Endodermal cell (in vitro differentiated cells): ENCODE measurements at regions not wholly inside any gene's neighbourhood (a gene's known extent, or its start where the extent isn't known, plus 50 kb on each side); places are given as distances from the start of the nearest gene placed in this dataset.

Experiments
- DNase-seq: peaks from one replicate; pipeline ENCODE4 v3.0.0-alpha.2; 2017
- H3K27ac ChIP-seq: 2 replicates; pipeline ENCODE4 v1.5.1; 2013; ENCODE audit warnings: mild to moderate bottlenecking, low read depth, low read length, moderate library complexity
- H3K27me3 ChIP-seq: 2 replicates; pipeline ENCODE4 v1.6.1; 2013; ENCODE audit warnings: mild to moderate bottlenecking, low read length, moderate library complexity; ENCODE audit not compliant: insufficient read depth, control insufficient read depth, poor library complexity, severe bottlenecking
- H3K36me3 ChIP-seq: 2 replicates; pipeline ENCODE4 v1.7.0; 2013; ENCODE audit warnings: mild to moderate bottlenecking, low read length, moderate library complexity; ENCODE audit not compliant: control insufficient read depth, insufficient read depth
- H3K4me1 ChIP-seq: one replicate; pipeline ENCODE4 v1.7.0; 2013; ENCODE audit warnings: low read length; ENCODE audit not compliant: control insufficient read depth, insufficient read depth
- H3K4me3 ChIP-seq: 2 replicates; pipeline ENCODE4 v1.5.1; 2013; ENCODE audit warnings: mild to moderate bottlenecking, low read length, moderate library complexity
- H3K9ac ChIP-seq: 2 replicates; pipeline ENCODE4 v1.6.1; 2013; ENCODE audit warnings: mild to moderate bottlenecking, low read length, moderate library complexity; ENCODE audit not compliant: poor library complexity, severe bottlenecking; ENCODE audit errors: extremely low read depth
- H3K9me3 ChIP-seq: 2 replicates; pipeline ENCODE4 v1.6.1; 2013; ENCODE audit warnings: mild to moderate bottlenecking, low read length, moderate library complexity; ENCODE audit not compliant: control insufficient read depth
- H3K27ac Mint-ChIP-seq: 2 replicates; pipeline ENCODE4 v1.8.0; 2020; ENCODE audit warnings: mixed read lengths
- H3K27me3 Mint-ChIP-seq: 2 replicates; pipeline ENCODE4 v1.8.0; 2021; ENCODE audit warnings: mild to moderate bottlenecking, mixed read lengths; ENCODE audit not compliant: insufficient read depth
- H3K36me3 Mint-ChIP-seq: 2 replicates; pipeline ENCODE4 v1.8.0; 2020; ENCODE audit warnings: low read depth, mixed read lengths
- H3K4me1 Mint-ChIP-seq: 2 replicates; pipeline ENCODE4 v1.8.0; 2020; ENCODE audit warnings: mixed read lengths
- H3K4me3 Mint-ChIP-seq: 2 replicates; pipeline ENCODE4 v1.8.0; 2020; ENCODE audit warnings: mild to moderate bottlenecking, moderate library complexity, mixed read lengths
- H3K9me3 Mint-ChIP-seq: 2 replicates; pipeline ENCODE4 v1.8.0; 2020; ENCODE audit warnings: mild to moderate bottlenecking, mixed read lengths
- CTCF ChIP-seq: fragments of 200-600 bp; sonication (generic); conservative IDR thresholded peaks from 2 replicates; pipeline ENCODE4 v1.5.0; 2021; ENCODE audit warnings: antibody characterized with exemption, mild to moderate bottlenecking
- WGBS, 2 experiments: methylation state at CpG; one replicate each; pipeline versions ENCODE4 v1.1.5 to v1.1.7; 2013; ENCODE audit warnings: missing lambda C conversion rate in 2 of 2, mixed read lengths in 1 of 2; ENCODE audit not compliant: insufficient coverage in 1 of 2, insufficient read length in 1 of 2; 5-methylcytosine and 5-hydroxymethylcytosine counted together

DNA sequence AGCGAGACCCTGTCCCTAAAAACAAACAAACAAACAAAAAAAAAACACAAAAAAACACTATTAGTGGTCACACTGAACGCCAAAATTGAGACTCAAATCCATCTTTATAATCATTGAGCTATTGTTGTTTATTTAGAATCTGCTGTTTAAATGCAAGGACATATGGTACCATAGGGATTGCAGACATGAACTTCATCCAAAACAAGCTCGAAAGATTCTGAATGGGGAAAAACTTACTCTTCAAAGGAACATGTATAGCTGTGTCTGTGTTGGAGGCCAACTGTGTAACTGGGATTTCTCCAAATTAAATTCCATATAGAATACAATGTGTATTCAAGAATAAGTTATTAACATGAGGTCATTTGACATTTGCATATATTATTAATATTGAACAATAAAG is 74.7 kb upstream of the GPR158 start:
- Mint-ChIP-seq H3K9me3 (peaks cover 2% of the 10 kb centered on the region), H3K27ac (no peak overlapping the region), H3K36me3 (no peaks in the 10 kb centered on the region), H3K4me1 (peaks cover 7% of the 10 kb centered on the region), H3K27me3 (peaks cover 2% of the 10 kb centered on the region), H3K4me3 (no peak overlapping the region)
- Histone ChIP-seq H3K36me3 (no peaks in the 10 kb centered on the region), H3K27me3 (no peaks in the 10 kb centered on the region), H3K9ac (no peak overlapping the region), H3K27ac (no peak overlapping the region), H3K9me3 (peaks cover 2% of the 10 kb centered on the region), H3K4me3 (no peak overlapping the region), H3K4me1 (no peaks in the 10 kb centered on the region)
- DNase-seq = no peak
- WGBS, 2 experiments = 92 to 100% methylated on average over 1 to 2 of the region's 3 CpGs
- no peak for TF ChIP-seq CTCF

DNA sequence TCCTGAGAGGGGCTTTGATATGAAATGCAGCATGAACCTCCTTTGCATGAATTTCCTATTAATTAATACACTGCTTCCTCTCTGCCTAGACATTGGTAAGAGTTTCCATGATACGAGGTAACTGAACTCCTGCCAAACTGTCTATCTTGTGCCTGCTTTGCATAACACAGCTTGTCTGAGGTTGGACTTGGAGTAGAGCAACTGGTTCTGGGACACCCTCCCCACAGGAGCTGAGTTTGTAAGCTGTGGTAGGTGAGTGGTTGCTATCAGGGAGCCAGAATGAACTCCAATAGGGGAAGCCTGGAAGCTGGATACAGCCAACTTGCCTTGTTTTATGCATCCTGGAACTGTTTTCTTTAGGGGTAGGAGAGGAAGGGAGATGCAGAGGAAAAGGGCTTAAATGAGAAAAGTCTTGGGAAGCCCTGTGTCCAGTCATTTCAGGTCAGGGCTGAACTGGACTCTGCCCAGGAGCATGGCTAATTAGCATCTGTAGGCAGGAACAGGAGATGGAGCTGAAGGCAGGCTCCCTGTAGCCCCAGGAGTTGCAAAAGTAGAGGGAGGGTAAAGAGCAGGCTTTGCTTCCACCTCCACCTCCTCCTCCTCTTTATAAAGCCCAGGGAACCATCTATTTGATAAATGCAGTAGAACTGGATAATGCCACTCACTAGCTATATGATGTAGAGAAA is 73.2 kb upstream of the GPR158 start:
- WGBS, 2 experiments = 83% methylated on average over 1 of the region's 1 CpG; no CpG with 5 or more reads in 1 of the 2 experiments
- H3K4me1 ChIP-seq = no peaks in the 10 kb centered on the region

DNA sequence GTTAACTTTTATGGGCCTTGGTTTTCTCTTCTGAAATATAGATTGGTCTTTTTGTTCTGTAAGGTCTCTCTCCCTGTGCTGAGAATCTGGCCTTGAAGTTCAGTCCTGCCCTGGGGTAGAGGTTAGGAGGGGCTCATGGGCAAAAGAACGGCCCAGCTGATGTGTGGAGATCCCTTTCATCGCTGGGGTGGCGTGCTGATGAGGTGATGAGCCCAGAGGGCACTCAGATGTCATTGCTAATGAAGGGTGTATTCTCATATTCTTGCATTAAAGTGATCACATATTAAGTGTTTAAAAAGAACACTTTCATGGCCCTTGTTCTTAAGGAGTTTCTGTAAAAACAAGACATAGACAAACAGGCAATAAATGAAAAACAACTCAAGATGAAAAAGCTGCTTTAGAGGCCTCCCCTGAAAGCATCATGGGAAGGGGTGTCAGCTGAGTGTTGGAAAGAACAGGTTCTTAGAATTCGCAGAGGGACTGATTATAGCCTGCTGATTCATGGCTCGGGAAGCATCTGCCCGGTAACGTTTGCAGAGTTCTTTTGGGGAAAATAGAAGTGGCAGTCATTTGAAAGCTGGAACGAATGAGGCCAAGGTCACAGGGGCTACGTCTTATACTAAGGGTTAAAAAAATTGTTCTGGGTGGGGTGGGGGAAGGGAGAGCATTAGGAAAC is 72.5 kb upstream of the GPR158 start:
- Mint-ChIP-seq H3K27ac (no peak overlapping the region), H3K27me3 (no peaks in the 10 kb centered on the region), H3K4me3 (no peak overlapping the region), H3K4me1 (peaks cover 7% of the 10 kb centered on the region), H3K9me3 (no peaks in the 10 kb centered on the region), H3K36me3 (no peaks in the 10 kb centered on the region)
- no peaks in the 10 kb centered on the region for H3K9me3 ChIP-seq
- DNase-seq = no peak
- no peak for TF ChIP-seq CTCF
- H3K36me3 ChIP-seq = no peaks in the 10 kb centered on the region
- H3K4me1 ChIP-seq = no peaks in the 10 kb centered on the region
- H3K27ac ChIP-seq = no peak overlapping the region
- H3K9ac ChIP-seq = no peak overlapping the region
- 82 to 85% methylated on average over 6 to 9 of the region's 9 CpGs for WGBS, 2 experiments
- no peak overlapping the region for H3K4me3 ChIP-seq
- H3K27me3 ChIP-seq = no peaks in the 10 kb centered on the region

More for the DNA sequence above, 73.2 kb upstream of the GPR158 start:
- DNase-seq = no peak
- Histone ChIP-seq H3K27ac (no peak overlapping the region), H3K36me3 (no peaks in the 10 kb centered on the region), H3K4me3 (no peak overlapping the region), H3K9ac (no peak overlapping the region), H3K27me3 (no peaks in the 10 kb centered on the region), H3K9me3 (no peaks in the 10 kb centered on the region)
- Mint-ChIP-seq H3K9me3 (no peaks in the 10 kb centered on the region), H3K27ac (no peak overlapping the region), H3K36me3 (no peaks in the 10 kb centered on the region), H3K4me3 (no peak overlapping the region), H3K27me3 (no peaks in the 10 kb centered on the region), H3K4me1 (peaks cover 7% of the 10 kb centered on the region)
- TF ChIP-seq CTCF = no peak
